H9 (cell line): ENCODE measurements at regions not wholly inside any gene's neighbourhood (a gene's known extent, or its start where the extent isn't known, plus 50 kb on each side); places are given as distances from the start of the nearest gene placed in this dataset.

Experiments used
- DNase-seq: peaks from one replicate; pipeline ENCODE4 v3.0.0-alpha.2; 2017
- H2AFZ ChIP-seq: one replicate; pipeline ENCODE4 v1.6.1; 2013; ENCODE audit warnings: mild to moderate bottlenecking, low read length, control low read depth, moderate library complexity
- H2AK5ac ChIP-seq: 2 replicates; pipeline ENCODE4 v1.6.1; 2013; ENCODE audit warnings: low read length, control low read depth, mixed read lengths; ENCODE audit not compliant: insufficient read length
- H2BK120ac ChIP-seq: one replicate; pipeline ENCODE4 v1.6.1; 2013; ENCODE audit warnings: low read depth, mild to moderate bottlenecking, low read length, control low read depth, inconsistent platforms; ENCODE audit not compliant: poor library complexity, severe bottlenecking
- H2BK12ac ChIP-seq: 2 replicates; pipeline ENCODE4 v1.6.1; 2013; ENCODE audit warnings: low read length, control low read depth, mixed read lengths, low read depth; ENCODE audit not compliant: insufficient read length
- H2BK15ac ChIP-seq: 2 replicates; pipeline ENCODE4 v1.6.1; 2013; ENCODE audit warnings: low read depth, low read length, control low read depth
- H2BK20ac ChIP-seq: one replicate; pipeline ENCODE4 v1.6.1; 2013; ENCODE audit warnings: low read depth, mild to moderate bottlenecking, low read length, control low read depth, inconsistent platforms; ENCODE audit not compliant: poor library complexity, severe bottlenecking
- H2BK5ac ChIP-seq: 2 replicates; pipeline ENCODE4 v1.6.1; 2013; ENCODE audit warnings: low read length, control low read depth, mixed read lengths; ENCODE audit not compliant: insufficient read length
- H3K14ac ChIP-seq: 2 replicates; pipeline ENCODE4 v1.6.1; 2013; ENCODE audit warnings: low read length, control low read depth; ENCODE audit not compliant: insufficient read depth
- H3K18ac ChIP-seq: 2 replicates; pipeline ENCODE4 v1.6.1; 2013; ENCODE audit warnings: low read depth, mild to moderate bottlenecking, mixed read lengths, low read length, control low read depth; ENCODE audit not compliant: insufficient read length
- H3K23ac ChIP-seq: 2 replicates; pipeline ENCODE4 v1.6.1; 2013; ENCODE audit warnings: low read length, control low read depth, mixed read lengths, low read depth; ENCODE audit not compliant: insufficient read length
- H3K23me2 ChIP-seq: 2 replicates; pipeline ENCODE4 v1.6.1; 2013; ENCODE audit warnings: low read depth, mild to moderate bottlenecking, mixed read lengths, low read length, control low read depth; ENCODE audit not compliant: insufficient read length, poor library complexity, severe bottlenecking
- H3K27ac ChIP-seq: 2 replicates; pipeline ENCODE4 v1.5.1; 2013; ENCODE audit warnings: low read length, control low read depth, mixed read lengths, low read depth; ENCODE audit not compliant: insufficient read length
- H3K27me3 ChIP-seq: 2 replicates; pipeline ENCODE4 v1.6.1; 2013; ENCODE audit warnings: low read length, control low read depth, inconsistent platforms; ENCODE audit not compliant: insufficient read depth
- H3K4ac ChIP-seq: 2 replicates; pipeline ENCODE4 v1.6.1; 2013; ENCODE audit warnings: low read depth, mild to moderate bottlenecking, control low read depth, inconsistent platforms, low read length, moderate library complexity
- H3K4me1 ChIP-seq: 2 replicates; pipeline ENCODE4 v1.6.1; 2013; ENCODE audit warnings: low read length, control low read depth, inconsistent platforms; ENCODE audit not compliant: insufficient read depth
- H3K4me2 ChIP-seq: 2 replicates; pipeline ENCODE4 v1.6.1; 2013; ENCODE audit warnings: low read length, control low read depth, mixed read lengths; ENCODE audit not compliant: insufficient read length, insufficient read depth
- H3K56ac ChIP-seq: 2 replicates; pipeline ENCODE4 v1.6.1; 2013; ENCODE audit warnings: low read depth, mild to moderate bottlenecking, mixed read lengths, low read length, control low read depth; ENCODE audit not compliant: insufficient read length
- H3K79me1 ChIP-seq: 2 replicates; pipeline ENCODE4 v1.6.1; 2013; ENCODE audit warnings: low read depth, mild to moderate bottlenecking, moderate library complexity, low read length, control low read depth, inconsistent platforms; ENCODE audit not compliant: insufficient read depth, poor library complexity, severe bottlenecking
- H3K79me2 ChIP-seq: 2 replicates; pipeline ENCODE4 v1.6.1; 2013; ENCODE audit warnings: low read length, control low read depth, inconsistent platforms; ENCODE audit not compliant: insufficient read depth
- H3K9ac ChIP-seq: 2 replicates; pipeline ENCODE4 v1.6.1; 2013; ENCODE audit warnings: low read length, control low read depth, mixed read lengths; ENCODE audit not compliant: insufficient read length; ENCODE audit errors: extremely low read depth
- H3K9me3 ChIP-seq: one replicate; pipeline ENCODE4 v1.6.1; 2013; ENCODE audit warnings: low read depth, low read length, inconsistent platforms; ENCODE audit not compliant: control insufficient read depth
- H3T11ph ChIP-seq: one replicate; pipeline ENCODE4 v1.6.1; 2013; ENCODE audit warnings: mild to moderate bottlenecking, low read length, control low read depth, inconsistent platforms
- H4K20me1 ChIP-seq: one replicate; pipeline ENCODE4 v1.6.1; 2013; ENCODE audit not compliant: control insufficient read depth, insufficient read length, insufficient read depth
- H4K5ac ChIP-seq: 2 replicates; pipeline ENCODE4 v1.6.1; 2013; ENCODE audit warnings: low read depth, mild to moderate bottlenecking, mixed read lengths, low read length, control low read depth; ENCODE audit not compliant: insufficient read length
- H4K8ac ChIP-seq: replicated peaks from 2 replicates; pipeline ENCODE4 v1.6.1; 2013; ENCODE audit warnings: low read length, control low read depth, mixed read lengths, low read depth; ENCODE audit not compliant: insufficient read length
- H4K91ac ChIP-seq: 2 replicates; pipeline ENCODE4 v1.6.1; 2013; ENCODE audit warnings: low read depth, mild to moderate bottlenecking, moderate library complexity, mixed read lengths, low read length, control low read depth; ENCODE audit not compliant: insufficient read length
- H3K27ac Mint-ChIP-seq, 3 experiments: 2 replicates in 2 of 3; 3 replicates in 1 of 3; pipeline ENCODE4 v1.8.0; 2020 to 2021; ENCODE audit warnings: mixed read lengths in 3 of 3, mild to moderate bottlenecking in 1 of 3, moderate library complexity in 1 of 3
- H3K27me3 Mint-ChIP-seq: 2 replicates; pipeline ENCODE4 v1.8.0; 2021; ENCODE audit warnings: low read depth, mild to moderate bottlenecking, moderate library complexity, mixed read lengths
- H3K36me3 Mint-ChIP-seq, 3 experiments: 2 replicates in 2 of 3; 3 replicates in 1 of 3; pipeline ENCODE4 v1.8.0; 2020 to 2021; ENCODE audit warnings: low read depth in 3 of 3, mixed read lengths in 3 of 3; ENCODE audit not compliant: insufficient read depth in 1 of 3
- H3K4me1 Mint-ChIP-seq, 2 experiments: 2 replicates each; pipeline ENCODE4 v1.8.0; 2020; ENCODE audit warnings: mixed read lengths in 2 of 2
- H3K4me3 Mint-ChIP-seq, 2 experiments: 2 replicates in 1 of 2; 3 replicates in 1 of 2; pipeline ENCODE4 v1.8.0; 2020 to 2021; ENCODE audit warnings: mild to moderate bottlenecking in 2 of 2, mixed read lengths in 2 of 2, moderate library complexity in 1 of 2
- H3K9me3 Mint-ChIP-seq, 2 experiments: 2 replicates in 1 of 2; 3 replicates in 1 of 2; pipeline ENCODE4 v1.8.0; 2020; ENCODE audit warnings: mild to moderate bottlenecking in 2 of 2, mixed read lengths in 2 of 2, moderate library complexity in 1 of 2
- TF ChIP-seq, protein P1 (sequence below): fragments of 200-600 bp; sonication (generic); conservative IDR thresholded peaks from 3 replicates; pipeline ENCODE4 v1.8.0; 2021; ENCODE audit warnings: antibody characterized with exemption, mild to moderate bottlenecking

DNA sequence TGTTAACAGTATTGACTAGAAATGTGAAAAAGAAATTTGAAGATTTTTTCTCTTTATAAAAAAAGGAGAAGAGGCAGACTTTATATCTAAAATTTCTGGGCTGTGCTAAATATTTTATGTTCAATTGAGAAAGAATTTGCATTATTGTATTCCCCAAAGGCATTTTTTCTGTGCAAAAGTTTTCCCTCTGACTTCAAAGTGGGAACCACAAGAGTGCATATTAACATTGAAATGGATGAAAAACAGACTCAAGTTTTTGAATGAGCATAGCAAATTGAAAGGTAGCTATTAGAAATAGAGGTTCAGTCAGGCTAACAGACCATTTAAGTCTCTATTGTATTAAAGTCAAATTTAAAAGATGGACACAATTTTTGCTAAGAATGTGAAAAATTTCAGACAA lies 95.2 kb downstream of the RASSF9 start:
- Histone ChIP-seq H2AFZ (no peak overlapping the region), H4K20me1 (no peaks in the 10 kb centered on the region), H3K9ac (no peak overlapping the region), H3K79me1 (no peaks in the 10 kb centered on the region), H2BK15ac (no peak overlapping the region), H3K4ac (no peak overlapping the region), H3K23ac (no peak overlapping the region), H3K4me2 (no peak overlapping the region), H2BK20ac (no peak overlapping the region), H2BK120ac (no peak overlapping the region), H2BK5ac (no peak overlapping the region), H3K4me1 (no peaks in the 10 kb centered on the region), H2AK5ac (no peak overlapping the region), H3K56ac (no peak overlapping the region), H3K18ac (no peak overlapping the region), H3K27ac (no peak overlapping the region), H3K79me2 (no peaks in the 10 kb centered on the region), H4K91ac (no peak overlapping the region), H3K23me2 (no peaks in the 10 kb centered on the region), H3K27me3 (no peaks in the 10 kb centered on the region), H3K14ac (no peak overlapping the region), H3K9me3 (no peaks in the 10 kb centered on the region), H2BK12ac (no peak overlapping the region), H3T11ph (no peak overlapping the region), H4K5ac (no peak overlapping the region), H4K8ac (no peak overlapping the region)
- H3K27ac Mint-ChIP-seq: no peak overlapping the region
- H3K4me3 Mint-ChIP-seq: no peak overlapping the region
- TF ChIP-seq, protein P1, sequence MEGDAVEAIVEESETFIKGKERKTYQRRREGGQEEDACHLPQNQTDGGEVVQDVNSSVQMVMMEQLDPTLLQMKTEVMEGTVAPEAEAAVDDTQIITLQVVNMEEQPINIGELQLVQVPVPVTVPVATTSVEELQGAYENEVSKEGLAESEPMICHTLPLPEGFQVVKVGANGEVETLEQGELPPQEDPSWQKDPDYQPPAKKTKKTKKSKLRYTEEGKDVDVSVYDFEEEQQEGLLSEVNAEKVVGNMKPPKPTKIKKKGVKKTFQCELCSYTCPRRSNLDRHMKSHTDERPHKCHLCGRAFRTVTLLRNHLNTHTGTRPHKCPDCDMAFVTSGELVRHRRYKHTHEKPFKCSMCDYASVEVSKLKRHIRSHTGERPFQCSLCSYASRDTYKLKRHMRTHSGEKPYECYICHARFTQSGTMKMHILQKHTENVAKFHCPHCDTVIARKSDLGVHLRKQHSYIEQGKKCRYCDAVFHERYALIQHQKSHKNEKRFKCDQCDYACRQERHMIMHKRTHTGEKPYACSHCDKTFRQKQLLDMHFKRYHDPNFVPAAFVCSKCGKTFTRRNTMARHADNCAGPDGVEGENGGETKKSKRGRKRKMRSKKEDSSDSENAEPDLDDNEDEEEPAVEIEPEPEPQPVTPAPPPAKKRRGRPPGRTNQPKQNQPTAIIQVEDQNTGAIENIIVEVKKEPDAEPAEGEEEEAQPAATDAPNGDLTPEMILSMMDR: no peak
- peaks cover 3 to 4% of the 10 kb centered on the region in 2 experiments; a peak in 2 of 4 replicates for H3K4me1 Mint-ChIP-seq
- no peaks in the 10 kb centered on the region for H3K27me3 Mint-ChIP-seq
- H3K36me3 Mint-ChIP-seq: no peaks in the 10 kb centered on the region
- H3K9me3 Mint-ChIP-seq: no peaks in the 10 kb centered on the region
- no peak for DNase-seq
